HG03280 (cell line): ENCODE measurements at regions not wholly inside any gene's neighbourhood (a gene's known extent, or its start where the extent isn't known, plus 50 kb on each side); places are given as distances from the start of the nearest gene placed in this dataset.
"Not testable (repeated sequence)": the region's sequence is repeated elsewhere in the genome, so short reads cannot be mapped to it uniquely, and the experiment has no call there.

Source experiments
- ATAC-seq: cut with Tn5 transposase; IDR thresholded peaks from one replicate; pipeline ENCODE4 v1.9.1; 2021; ENCODE audit warnings: mild to moderate bottlenecking, moderate library complexity; ENCODE audit not compliant: unreplicated experiment

DNA sequence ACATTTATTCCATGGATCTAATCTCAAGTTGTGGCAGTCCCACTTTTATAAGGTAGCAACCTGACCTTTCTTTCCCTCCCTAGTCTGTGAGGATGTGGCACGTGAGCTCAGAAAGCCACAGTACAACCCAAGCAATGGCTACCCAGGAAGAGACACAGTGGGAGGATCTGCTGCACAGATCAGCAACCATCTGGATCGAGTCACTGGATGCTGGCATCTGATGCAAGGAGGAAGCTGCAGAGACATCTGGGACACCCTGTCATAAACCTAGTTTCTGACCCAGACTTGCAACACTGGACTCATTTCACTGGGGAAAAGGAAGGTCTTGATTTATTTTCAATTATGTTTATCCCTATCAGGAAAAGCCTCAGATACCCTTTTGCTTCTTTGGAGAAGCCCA is 327.1 kb downstream of the PAPSS1 start:
- ATAC-seq: no peak

DNA sequence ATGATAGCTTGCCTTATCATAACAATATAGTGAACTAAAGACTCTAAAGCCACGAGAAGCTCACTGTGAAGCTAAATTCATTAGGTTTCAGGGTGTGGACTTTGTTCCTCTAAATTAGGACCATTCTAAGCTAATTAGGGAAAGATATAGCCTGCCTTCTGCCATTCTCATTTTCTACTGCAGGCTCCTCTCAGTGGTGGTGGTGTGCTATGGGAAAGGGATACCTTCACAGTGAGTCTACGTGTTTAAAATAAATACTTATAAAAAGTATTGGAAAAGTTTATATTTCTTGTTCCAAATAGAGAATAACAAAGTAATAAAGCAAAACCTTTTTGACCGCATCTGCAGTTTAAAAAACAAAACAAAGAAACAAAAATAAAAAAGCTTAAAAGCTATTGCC is 327.7 kb downstream of the PAPSS1 start:
- ATAC-seq: no peak

DNA sequence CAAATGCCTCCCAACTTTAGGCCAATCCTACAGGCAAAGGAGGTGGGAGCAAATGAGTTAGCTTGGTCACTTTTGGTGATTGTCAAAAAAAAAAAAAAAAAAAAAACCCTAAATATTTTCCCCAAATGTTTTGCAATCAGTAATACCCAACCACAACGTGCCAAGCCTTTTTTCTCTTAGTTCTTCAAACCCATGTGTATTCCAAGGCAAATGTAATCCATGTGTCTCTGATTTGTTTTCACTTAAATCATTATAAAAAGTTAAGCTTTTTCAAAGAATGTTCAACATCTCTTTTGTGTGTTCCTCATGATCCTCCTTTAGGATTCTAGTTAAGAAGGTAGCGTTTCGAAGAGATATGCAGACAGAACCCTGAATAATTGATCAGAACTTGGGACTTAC is 328.4 kb downstream of the PAPSS1 start:
- no peak for ATAC-seq

DNA sequence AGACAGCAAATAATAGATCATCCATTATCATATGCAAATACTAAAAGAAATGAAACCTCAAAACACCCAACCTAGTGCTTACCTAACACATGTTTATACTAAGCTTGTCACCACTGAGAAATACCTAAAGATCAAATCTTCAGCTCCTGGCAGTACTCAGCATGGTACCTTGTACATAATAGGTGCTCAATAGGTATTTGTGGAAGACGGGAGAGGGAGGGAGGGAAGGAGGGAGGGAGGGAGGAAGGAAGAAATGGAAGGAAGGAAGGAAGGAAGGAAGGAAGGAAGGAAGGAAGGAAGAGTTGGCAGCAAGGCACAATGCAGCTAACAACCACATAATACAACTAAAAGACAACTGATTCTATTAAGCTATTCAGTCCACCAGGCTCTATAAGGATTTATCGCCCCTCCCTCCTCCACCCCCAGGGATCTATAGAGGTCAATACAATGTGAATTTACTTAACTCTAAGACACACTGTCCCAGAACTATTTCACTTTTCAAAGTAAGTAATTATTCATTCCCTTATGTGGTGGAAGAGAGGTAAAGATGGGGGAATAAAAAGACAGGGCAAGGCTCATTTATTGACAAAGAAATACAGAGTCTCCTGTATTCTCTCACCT is 328.9 kb downstream of the PAPSS1 start:
- ATAC-seq: no peak

DNA sequence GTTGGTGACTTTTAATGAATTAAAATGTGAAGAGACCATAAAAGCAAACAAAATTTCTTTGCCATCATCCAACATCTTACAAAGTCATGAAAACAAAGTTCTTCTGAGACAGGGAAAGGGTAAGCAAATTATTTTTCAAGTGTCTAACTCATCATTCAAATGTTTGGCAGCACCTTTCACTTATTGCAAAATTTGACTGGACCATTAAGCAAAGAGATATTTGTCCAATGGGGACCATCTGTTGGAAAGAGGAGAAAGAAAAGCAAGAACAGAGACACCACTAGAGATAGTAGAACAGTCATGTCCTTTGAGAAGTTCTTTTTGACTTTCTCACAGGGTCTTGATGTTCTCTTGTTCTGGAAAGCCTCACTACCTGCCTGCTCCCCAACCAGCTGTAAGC is 330.1 kb downstream of the PAPSS1 start:
- no peak for ATAC-seq

DNA sequence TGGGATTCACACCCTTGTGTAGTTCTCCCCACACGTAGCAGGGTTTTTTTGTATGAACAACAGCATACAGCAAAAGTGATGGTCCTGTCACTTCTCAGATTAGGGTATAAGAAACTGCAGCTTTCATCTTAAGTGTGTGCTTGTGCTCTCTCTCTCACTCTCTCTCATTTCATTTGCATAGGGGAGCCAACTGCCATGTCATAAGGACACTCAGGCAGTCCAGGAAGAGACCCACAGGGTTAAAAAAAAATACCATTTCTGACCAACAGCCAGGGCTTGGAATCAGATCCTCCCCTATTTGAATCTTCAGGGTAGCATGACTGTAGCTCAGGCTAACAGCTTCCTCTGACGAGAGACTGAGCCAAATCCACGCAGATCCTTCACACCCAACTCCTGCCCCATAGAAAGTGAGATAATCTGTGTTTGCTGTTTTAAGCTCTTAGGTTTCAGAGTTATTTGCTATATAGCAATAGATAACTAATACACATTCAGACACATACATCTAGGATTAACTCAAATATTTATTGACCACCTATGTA is 331.2 kb downstream of the PAPSS1 start:
- no peak for ATAC-seq

DNA sequence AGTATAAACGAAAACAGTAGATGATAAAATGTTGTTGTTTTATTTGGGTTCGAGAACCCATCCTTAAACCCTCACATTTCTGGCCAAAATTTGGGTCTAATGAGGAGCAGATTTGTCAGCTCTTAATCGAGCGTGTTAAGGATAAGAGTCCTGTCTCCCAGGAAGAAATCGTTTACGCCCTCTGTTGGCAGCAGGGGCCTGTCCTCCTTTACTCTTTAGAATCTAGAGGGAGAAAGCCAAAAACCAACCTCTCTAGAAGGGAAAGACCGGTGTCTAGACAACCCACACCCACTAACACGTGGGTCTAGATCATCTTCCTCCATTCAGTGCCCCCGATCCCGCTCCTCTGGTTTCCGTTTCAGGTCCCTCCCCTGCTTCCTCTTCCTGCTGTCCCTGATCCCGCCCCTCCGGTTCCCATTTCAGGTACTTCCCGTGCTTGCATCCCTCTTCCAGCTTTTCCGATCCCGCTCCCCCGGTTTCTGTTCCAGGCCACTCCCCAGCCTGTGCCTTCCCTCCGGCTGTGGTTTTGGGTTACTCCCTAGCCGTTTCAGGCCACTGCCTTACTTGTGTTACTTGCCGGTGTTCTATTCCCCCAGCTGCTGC is 339.1 kb downstream of the PAPSS1 start:
- no peak for ATAC-seq

DNA sequence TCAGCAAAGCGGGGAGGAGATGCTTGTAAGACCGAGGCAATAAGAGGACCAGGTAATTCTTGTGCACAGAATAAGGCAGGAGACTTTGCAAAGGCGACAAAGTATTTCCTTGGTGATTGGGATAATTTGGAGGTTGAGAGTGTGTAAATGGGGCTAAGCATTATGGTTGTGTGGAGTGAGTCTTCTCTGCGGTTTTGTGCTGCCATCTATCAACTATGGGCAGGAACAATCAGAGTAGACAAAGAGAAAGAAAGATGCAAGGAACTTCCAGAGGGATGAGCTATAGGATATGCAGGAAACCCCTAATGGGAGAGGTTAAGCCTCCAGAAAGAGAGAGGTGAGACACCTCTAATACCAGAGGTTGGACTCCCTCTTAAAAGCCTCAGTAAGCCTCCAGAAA is 339.8 kb downstream of the PAPSS1 start:
- ATAC-seq: no peak

DNA sequence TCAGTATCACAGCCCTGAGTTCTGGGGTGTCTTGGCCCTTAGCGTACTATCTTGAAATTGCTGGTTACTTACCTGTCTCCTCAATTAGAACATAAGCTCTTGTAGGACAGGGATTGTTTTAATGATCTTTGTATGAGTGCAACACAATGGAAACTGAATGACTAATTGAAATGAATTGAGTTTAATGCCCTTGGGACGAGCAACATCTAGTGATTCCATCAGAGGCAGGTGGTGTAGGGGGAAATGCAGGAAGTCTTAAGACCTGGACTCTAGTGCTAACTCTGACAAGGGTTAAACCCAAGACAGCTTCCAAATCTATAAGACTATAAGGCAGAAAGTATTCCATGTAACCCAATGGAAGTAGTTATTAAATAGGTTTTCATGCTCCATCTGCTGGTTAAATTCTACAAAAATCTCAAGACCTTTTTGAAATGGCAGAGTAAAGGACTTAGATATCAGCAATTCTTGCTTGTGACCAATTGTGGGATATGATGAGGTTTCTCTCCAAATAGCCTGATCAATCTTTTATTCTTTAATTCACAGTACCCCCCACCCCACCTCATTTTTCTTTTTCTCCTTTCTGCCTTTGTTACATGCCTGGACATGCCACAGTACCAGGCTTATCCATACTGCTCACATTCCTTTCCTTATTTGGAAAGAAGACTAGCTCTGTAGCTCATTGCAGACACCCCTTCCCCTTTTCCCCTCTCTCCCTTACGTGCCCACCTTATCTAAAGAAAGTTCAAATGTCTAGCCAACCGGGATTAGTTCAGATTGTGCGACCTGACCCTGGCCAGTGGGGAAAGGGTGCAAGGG is 340.8 kb downstream of the PAPSS1 start:
- no peak for ATAC-seq

DNA sequence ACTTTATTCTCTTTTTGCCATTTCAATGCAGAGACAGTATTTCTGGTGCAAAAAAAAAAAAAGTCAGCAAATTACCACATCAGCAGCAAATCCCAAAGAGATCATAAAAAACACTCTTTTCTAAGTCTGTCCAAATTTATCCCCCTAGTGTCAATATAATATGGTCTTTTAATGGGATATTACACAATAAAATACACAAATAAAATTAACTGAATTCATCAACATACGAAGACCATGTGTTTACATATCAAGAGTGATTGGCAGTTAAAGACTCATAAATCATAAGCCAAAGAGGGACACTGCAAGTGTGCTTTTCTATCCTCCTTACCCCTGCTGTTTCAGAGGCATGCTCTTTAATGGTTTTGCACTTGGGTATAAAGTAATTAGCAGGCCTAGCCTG is 340.2 kb upstream of the DKK2 start:
- no peak for ATAC-seq

DNA sequence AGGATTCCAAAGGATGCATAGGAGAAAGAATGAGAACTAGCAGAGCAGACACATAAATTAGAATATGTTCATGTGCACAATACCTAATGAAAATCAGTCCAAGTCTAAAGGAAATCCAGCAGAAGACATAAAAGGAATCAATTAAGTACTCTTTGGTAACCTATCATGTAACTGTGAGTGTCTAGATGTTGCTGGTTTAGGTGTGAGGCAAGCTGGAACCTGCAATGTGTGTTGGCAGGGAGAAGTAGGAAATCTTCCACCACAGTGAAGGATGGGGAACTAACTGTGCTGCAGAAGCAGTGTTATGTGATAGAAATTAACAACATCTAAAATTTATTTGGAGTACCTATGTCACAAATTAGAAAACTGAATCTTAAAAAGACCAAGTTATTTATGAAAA is 330.8 kb upstream of the DKK2 start:
- ATAC-seq: no peak

DNA sequence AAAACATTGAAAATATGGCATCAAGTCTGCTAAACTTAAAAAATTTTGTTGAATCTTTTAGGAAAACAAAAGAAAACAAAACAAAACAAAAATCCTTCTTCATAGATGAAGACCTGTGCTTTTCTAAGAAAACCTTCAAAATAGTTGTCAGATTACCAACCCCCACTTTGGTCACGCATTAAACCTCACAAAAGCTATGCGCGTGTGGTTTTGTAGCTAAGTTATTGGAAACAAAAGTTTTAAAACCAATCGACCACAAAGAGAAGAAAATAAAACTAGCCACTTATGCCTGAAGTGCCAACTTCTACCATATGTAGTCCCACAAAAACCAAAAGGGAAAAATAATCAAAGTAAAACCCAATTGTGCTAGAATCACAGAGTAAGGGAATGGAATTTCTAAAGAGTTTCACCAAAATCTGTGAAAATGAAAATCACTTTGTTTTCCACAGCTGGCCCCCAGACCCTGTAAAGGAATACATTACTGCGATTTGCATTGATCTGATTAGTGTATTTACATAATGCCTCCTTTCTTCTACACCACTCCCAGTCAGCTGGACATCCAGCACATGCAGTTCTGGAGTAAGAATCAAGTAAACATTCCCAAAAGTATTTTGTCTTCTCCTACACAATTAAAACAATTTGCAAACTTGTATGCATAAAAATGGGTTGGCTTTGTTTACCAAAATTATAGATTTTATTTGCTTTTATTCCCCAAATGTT is 330.1 kb upstream of the DKK2 start:
- no peak for ATAC-seq

DNA sequence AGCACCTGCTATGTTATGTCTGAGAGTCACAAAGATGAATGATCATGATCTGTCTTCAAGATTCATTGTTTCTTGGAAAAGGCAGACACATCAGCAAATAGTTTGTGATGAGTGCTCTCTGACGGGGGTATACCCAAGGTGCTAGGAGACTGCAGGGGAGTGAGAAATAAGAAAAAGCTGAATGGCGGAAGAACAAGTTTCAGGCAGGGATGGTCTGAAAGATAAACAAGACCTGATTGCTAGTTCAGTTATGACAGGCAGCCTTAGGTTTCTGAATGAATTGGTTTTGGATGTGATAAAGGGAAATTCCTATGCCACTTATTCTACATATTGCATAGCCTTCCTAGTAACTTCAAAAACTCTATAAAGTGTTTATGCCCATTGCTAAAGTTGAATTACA is 327.0 kb upstream of the DKK2 start:
- no peak for ATAC-seq

DNA sequence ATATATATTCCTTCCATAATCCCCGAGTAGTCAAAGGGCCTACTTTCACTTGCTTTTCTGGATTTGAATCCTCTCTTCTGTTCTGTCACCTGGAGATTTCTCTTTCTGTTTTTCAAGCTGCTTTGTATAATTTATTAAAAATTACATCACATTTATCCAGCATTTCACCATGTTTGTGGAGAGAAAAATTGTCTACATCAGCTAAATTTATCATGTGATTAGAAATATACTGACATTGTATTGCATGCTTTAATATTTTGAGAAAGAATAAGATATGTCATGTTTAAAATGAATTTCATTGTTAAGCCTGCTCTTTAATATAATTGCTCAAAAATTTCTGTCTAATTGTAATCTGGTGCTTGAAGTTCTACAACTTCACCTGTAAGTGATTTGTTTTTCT is 323.1 kb upstream of the DKK2 start:
- ATAC-seq: no peak

DNA sequence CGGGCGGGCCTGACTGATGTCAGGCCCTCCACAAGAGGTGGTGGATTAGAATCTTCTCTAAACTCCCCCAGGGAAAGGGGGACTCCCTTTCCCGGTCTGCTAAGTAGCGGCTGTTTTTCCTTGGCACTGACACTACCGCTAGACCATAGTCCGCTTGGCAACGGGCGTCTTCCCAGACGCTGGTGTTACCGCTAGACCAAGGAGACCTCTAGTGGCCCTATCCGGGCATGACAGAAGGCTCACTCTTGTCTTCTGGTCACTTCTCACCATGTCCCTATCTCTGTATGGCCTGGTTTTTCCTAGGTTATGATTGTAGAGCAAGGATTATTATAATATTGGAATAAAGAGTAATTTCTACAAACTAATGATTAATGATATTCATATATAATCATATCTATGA is 318.2 kb upstream of the DKK2 start:
- not testable (repeated sequence) for ATAC-seq

DNA sequence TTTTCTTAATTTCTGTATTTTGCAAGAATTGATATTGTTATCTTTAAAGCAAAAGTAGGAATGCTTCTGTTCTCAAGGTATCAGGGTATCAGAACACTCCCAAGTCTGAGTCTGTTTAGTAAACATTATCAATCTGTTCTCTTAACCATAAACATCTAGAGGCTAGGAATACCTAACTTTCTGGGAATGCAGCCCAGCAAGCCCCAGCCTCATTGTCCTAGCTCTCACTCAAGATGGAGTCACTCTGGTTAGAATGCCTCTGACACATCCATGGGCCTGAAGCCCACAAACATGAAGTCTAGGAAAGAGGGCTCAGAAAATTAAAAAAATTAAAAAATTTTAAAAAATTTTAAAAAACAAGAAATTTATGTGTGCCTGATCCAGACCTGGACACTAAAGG is 315.1 kb upstream of the DKK2 start:
- ATAC-seq: no peak

DNA sequence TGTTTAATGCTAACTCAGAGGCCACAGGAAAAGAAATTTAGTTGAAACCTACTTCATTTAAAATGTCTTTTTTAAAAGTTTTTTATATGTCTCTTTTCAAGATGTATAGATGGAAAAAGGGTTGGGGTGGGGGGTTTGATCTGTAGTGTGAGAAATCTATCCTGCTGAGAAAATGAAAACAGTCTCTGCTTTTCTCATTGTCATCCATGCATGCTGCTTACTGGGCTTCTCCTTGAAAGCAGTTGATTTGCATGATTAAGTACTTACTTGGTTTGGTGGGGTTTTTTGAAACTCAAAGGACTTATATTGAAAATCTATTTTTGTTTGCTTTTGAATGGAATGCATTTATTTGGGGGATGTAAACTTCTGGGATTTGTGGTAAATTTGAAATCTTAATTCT is 313.6 kb upstream of the DKK2 start:
- no peak for ATAC-seq

DNA sequence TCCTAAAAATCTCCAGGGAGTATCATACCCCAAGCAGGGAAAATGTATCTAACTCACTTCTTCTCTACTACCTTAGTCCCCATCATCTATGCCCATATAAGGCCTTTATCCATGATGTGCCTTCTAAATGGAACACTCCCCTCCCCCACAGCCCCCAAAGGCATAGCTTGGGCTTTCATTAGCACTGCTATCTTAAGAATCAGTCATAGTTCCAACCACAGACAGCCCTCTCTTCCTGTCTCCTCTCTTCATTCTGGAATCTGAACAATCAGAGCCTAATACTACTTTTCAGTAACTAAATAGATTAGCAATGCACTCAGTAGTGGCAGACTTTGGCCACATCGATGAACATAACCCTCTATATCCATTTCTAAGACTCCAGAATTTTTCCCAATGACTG is 313.2 kb upstream of the DKK2 start:
- ATAC-seq: no peak

DNA sequence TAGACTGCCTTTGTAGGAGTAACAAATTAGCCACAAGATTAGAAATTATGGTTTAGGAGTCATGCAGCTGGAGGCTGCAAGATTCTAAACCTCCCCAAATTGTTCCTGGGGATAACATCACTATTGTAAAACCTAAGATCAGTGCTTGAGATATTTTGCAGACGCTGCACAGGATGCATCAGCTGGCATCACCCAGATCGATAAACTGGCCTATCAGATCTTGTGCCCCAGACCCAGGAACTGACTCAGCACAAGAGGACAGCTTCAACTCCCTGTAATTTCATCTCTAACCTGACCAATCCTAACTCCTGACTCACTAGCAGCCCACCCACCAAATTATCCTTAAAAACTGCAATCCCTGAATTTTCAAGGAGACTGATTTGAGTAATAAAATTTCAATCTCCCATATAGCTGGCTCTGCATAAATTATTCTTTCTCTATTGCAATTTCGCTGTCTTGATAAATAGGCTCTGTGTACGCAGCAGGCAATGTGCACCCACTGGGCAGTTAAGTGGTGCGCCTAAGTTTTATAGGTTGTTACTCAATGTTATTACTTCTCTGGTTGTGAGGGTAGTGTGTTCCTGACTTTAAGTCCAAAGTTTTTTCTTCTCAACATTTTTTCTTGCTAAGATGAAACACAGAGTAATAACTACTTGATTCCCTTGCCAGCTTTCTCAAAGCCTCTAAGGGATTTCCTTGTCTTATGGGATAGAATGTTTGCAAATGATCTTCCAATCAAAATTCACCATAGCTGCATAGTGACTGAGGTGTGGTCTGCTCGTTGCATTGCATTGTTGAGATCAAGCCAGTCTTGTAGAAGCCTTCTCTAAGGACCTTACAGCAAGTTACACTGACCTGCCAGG is 312.3 kb upstream of the DKK2 start:
- no peak for ATAC-seq

DNA sequence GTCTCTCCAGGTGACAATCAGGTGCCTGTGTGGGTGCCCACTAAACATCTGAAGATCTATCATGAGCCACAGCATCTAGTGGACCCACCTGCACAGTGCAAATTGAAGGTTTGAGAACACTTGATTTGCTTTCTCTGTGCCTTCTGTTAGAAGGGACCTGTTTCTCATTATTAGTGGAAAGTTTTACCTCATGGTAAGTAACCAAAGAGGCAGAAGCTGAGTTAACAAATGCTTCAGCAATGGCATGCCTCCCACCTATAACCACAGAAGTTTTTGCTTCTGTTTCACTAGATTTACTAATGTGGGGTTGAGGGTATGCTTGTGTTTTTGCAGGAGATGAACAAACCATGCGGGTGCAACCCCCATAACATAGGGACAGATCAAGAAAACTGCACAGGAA is 297.4 kb upstream of the DKK2 start:
- ATAC-seq: no peak

DNA sequence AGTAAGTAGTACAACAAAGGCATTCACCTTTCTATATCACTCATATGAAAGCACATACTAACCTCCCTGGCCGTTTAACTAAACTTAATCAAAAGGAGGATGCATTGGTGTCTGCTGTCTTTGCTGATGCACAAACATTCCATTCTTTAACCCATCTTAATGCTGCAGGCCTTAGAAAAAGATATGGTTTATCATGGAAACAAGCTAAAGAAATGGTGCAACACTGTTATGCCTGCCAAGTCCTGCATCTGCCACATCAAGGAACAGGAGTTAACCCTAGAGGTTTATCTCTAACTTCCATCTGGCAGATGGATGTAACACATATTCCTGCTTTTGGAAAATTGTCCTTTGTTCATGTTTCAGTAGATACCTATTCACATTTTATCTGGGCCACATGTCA is 296.5 kb upstream of the DKK2 start:
- not testable (repeated sequence) for ATAC-seq
